ENCODE measurements at regions not wholly inside any gene's neighbourhood (a gene's known extent, or its start where the extent isn't known, plus 50 kb on each side); places are given as distances from the start of the nearest gene placed in this dataset.

DNA sequence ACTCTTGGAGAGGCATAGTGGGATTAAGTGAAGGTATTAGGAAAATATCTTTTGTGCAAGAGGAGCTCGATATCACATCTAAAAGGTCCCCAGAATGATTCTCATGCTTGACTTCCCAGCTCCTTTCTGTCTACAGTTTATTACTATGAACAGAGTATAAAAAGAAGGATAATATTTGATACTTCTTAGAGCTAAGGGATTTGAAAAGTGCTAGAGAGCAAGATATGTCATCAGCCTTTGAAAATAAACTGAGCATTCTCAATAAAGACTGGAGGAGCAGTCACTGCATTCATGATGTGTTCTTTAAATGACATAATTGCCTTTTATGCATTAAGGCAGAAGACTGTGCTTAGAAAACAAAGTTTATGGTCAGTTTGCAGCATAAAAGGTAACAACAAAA, 543.2 kb upstream of the NRXN1 start:
- intact Hi-C loops (cut with DNase I), result no loop called here
- no peak for ATAC-seq
- 68 to 79% (median 74%) methylated on average over 1 of the region's 1 CpG for WGBS, 3 donors
- no peak overlapping the region for H3K4me3 ChIP-seq
- no peaks in the 10 kb centered on the region for H3K27me3 ChIP-seq (ENCODE audit: insufficient read depth in 3 of 3, low read length in 2 of 3)
- H3K9me3 ChIP-seq, result no peaks in the 10 kb centered on the region
- no peak for DNase-seq
- no peaks in the 10 kb centered on the region for H3K4me1 ChIP-seq
- H3K27ac ChIP-seq, result no peak overlapping the region
- TF ChIP-seq, protein P1, sequence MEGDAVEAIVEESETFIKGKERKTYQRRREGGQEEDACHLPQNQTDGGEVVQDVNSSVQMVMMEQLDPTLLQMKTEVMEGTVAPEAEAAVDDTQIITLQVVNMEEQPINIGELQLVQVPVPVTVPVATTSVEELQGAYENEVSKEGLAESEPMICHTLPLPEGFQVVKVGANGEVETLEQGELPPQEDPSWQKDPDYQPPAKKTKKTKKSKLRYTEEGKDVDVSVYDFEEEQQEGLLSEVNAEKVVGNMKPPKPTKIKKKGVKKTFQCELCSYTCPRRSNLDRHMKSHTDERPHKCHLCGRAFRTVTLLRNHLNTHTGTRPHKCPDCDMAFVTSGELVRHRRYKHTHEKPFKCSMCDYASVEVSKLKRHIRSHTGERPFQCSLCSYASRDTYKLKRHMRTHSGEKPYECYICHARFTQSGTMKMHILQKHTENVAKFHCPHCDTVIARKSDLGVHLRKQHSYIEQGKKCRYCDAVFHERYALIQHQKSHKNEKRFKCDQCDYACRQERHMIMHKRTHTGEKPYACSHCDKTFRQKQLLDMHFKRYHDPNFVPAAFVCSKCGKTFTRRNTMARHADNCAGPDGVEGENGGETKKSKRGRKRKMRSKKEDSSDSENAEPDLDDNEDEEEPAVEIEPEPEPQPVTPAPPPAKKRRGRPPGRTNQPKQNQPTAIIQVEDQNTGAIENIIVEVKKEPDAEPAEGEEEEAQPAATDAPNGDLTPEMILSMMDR (IDR thresholded peaks at IDR 0.05), result no peak
- H3K36me3 ChIP-seq (ENCODE audit: insufficient read depth in 1 of 2, low read depth in 1 of 2), result no peaks in the 10 kb centered on the region

DNA sequence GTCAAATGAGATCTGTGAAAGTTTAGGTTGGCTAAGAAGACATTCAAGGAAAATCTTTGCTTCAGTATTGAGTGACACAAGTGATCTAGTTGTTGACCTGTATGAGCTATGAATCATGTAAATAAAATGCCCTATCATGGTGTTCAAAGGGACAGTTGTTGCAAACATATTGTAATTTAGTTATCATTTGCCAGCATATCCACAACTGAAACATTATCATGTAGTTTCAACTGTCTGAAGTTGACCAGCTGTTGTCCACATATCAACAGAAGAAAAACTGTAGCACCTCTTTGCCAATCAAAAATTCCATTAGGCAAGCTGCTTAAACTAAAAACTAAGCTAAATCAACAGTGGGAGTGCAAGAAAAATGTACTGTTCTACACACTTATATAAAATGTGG, 527.1 kb upstream of the NRXN1 start:
- Histone ChIP-seq H3K4me1 (no peaks in the 10 kb centered on the region), H3K9me3 (no peaks in the 10 kb centered on the region), H3K27me3 (ENCODE audit: insufficient read depth in 3 of 3, low read length in 2 of 3) (no peaks in the 10 kb centered on the region), H3K4me3 (no peak overlapping the region), H3K27ac (no peak overlapping the region), H3K36me3 (ENCODE audit: insufficient read depth in 1 of 2, low read depth in 1 of 2) (no peaks in the 10 kb centered on the region)
- intact Hi-C loops (cut with DNase I), result no loop called here
- ATAC-seq (no peak), DNase-seq (no peak)
- TF ChIP-seq, protein P1 (IDR thresholded peaks at IDR 0.05), result no peak

DNA sequence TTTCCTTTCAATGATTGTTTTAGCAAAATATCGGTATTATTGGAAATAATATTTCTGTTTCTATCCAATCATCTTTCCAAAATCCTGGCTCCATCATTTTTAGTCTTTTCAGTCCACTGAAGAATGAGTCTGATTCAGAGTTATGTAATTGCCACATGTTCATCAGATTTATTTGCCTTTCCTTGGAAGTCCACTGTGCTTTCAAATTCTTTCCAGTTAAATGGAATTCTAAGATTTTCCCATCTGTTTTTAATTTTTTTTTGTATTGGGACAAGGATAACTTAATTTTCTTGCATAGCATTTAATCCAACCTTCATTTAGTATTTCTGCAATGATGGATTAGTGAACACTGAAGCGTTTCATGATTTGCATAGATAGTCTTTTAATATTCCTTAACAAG, 521.5 kb upstream of the NRXN1 start:
- no peaks in the 10 kb centered on the region for H3K9me3 ChIP-seq
- WGBS, 3 donors, result 78 to 79% (median 79%) methylated on average over 2 of the region's 2 CpGs
- H3K4me1 ChIP-seq, result no peaks in the 10 kb centered on the region
- no peak for DNase-seq
- intact Hi-C loops (cut with DNase I), result no loop called here
- no peaks in the 10 kb centered on the region for H3K27me3 ChIP-seq (ENCODE audit: insufficient read depth in 3 of 3, low read length in 2 of 3)
- no peak for ATAC-seq
- TF ChIP-seq, protein P1 (IDR thresholded peaks at IDR 0.05), result no peak
- no peak overlapping the region for H3K4me3 ChIP-seq
- no peak overlapping the region for H3K27ac ChIP-seq
- H3K36me3 ChIP-seq (ENCODE audit: insufficient read depth in 1 of 2, low read depth in 1 of 2), result no peaks in the 10 kb centered on the region

DNA sequence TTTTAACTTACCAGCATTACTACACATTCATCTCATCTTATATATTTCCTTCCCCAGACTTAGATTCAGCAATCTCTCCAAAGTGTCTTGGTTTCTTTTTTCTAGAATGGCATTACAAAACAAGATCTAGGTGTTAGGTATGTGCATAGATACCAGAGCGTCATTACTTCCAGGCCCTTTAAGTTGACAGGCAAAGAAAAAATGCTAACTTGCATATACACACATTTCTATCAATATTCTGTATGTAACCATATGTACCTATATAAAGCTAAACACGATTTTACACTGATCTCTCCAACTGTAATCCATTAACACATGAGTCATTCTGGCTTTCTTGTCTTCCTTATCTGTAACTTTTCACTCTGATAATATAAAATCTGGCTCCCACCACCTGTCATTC, 503.8 kb upstream of the NRXN1 start:
- WGBS, 3 donors, result 71 to 75% (median 72%) methylated on average over 2 of the region's 2 CpGs
- H3K4me1 ChIP-seq, result no peaks in the 10 kb centered on the region
- no peaks in the 10 kb centered on the region for H3K36me3 ChIP-seq (ENCODE audit: insufficient read depth in 1 of 2, low read depth in 1 of 2)
- ATAC-seq (no peak), DNase-seq (no peak)
- intact Hi-C loops (cut with DNase I), result no loop called here
- H3K27me3 ChIP-seq (ENCODE audit: insufficient read depth in 3 of 3, low read length in 2 of 3), result no peaks in the 10 kb centered on the region
- H3K27ac ChIP-seq, result no peak overlapping the region
- TF ChIP-seq, protein P1 (IDR thresholded peaks at IDR 0.05), result no peak
- no peaks in the 10 kb centered on the region for H3K9me3 ChIP-seq
- H3K4me3 ChIP-seq, result no peak overlapping the region

DNA sequence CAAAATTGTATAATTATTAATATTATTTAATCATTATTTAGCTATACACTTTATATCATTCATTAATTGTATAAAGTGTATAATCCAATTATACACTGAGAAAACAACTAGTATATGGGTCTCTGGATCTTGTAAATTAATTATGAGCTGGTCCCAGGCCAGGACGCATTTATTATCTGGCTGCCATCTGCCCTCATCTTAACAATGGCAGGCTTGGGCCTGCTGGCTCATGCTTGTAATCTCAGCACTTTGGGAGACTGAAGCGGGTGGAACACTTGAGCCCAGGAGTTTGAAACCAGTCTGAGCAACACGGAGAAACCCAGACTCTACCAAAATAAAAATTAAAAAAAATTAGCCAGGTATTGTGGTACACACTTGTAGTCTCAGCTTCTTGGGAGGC, 502.2 kb upstream of the NRXN1 start:
- DNase-seq, result no peak
- H3K27ac ChIP-seq, result no peak overlapping the region
- ATAC-seq, result no peak
- intact Hi-C loops (cut with DNase I), result no loop called here
- no peaks in the 10 kb centered on the region for H3K27me3 ChIP-seq (ENCODE audit: insufficient read depth in 3 of 3, low read length in 2 of 3)
- no peaks in the 10 kb centered on the region for H3K9me3 ChIP-seq
- TF ChIP-seq, protein P1 (IDR thresholded peaks at IDR 0.05), result no peak
- 88 to 95% (median 92%) methylated on average over 3 of the region's 3 CpGs for WGBS, 3 donors
- H3K36me3 ChIP-seq (ENCODE audit: insufficient read depth in 1 of 2, low read depth in 1 of 2), result no peaks in the 10 kb centered on the region
- no peaks in the 10 kb centered on the region for H3K4me1 ChIP-seq
- H3K4me3 ChIP-seq, result no peak overlapping the region

All from psoas muscle (tissue), 7 donors.